GM23248 (cell line): ENCODE measurements at regions not wholly inside any gene's neighbourhood (a gene's known extent, or its start where the extent isn't known, plus 50 kb on each side); places are given as distances from the start of the nearest gene placed in this dataset.
"Not testable (repeated sequence)": the region's sequence is repeated elsewhere in the genome, so short reads cannot be mapped to it uniquely, and the experiment has no call there.

Experiments used
- DNase-seq: peaks from one replicate; pipeline ENCODE4 v3.0.0-alpha.2; 2015
- H2AFZ ChIP-seq: fragments of 200-600 bp; sonication (generic); 2 replicates; pipeline ENCODE4 v1.6.1; 2016; ENCODE audit warnings: antibody characterized with exemption
- H3F3A ChIP-seq: fragments of 200-600 bp; sonication (generic); 2 replicates; pipeline ENCODE4 v1.6.1; 2016; ENCODE audit warnings: mild to moderate bottlenecking, antibody characterized with exemption, mixed run types; ENCODE audit not compliant: insufficient read depth
- H3K27ac ChIP-seq: fragments of 200-600 bp; sonication (generic); 2 replicates; pipeline ENCODE4 v1.5.1; 2016; ENCODE audit warnings: mild to moderate bottlenecking
- H3K27me3 ChIP-seq: fragments of 200-600 bp; sonication (generic); replicated peaks from 2 replicates; pipeline ENCODE4 v1.6.1; 2016; ENCODE audit warnings: mild to moderate bottlenecking; ENCODE audit not compliant: insufficient read depth
- H3K36me3 ChIP-seq: fragments of 200-600 bp; sonication (generic); 2 replicates; pipeline ENCODE4 v1.6.1; 2016; ENCODE audit warnings: low read depth, mild to moderate bottlenecking
- H3K4me1 ChIP-seq: fragments of 200-600 bp; sonication (generic); 2 replicates; pipeline ENCODE4 v1.6.1; 2016; ENCODE audit warnings: mild to moderate bottlenecking; ENCODE audit not compliant: insufficient read depth
- H3K4me2 ChIP-seq: fragments of 200-600 bp; sonication (generic); one replicate; pipeline ENCODE4 v1.6.1; 2016; ENCODE audit warnings: mild to moderate bottlenecking; ENCODE audit not compliant: unreplicated experiment
- H3K4me3 ChIP-seq: fragments of 200-600 bp; sonication (generic); 2 replicates; pipeline ENCODE4 v1.5.1; 2016; ENCODE audit warnings: mild to moderate bottlenecking
- H3K79me2 ChIP-seq: fragments of 200-600 bp; sonication (generic); 2 replicates; pipeline ENCODE4 v1.6.1; 2016; ENCODE audit warnings: mild to moderate bottlenecking; ENCODE audit not compliant: insufficient read depth
- H3K9ac ChIP-seq: fragments of 200-600 bp; sonication (generic); 2 replicates; pipeline ENCODE4 v1.6.1; 2016; ENCODE audit warnings: mild to moderate bottlenecking
- H3K9me2 ChIP-seq: fragments of 200-600 bp; sonication (generic); 2 replicates; pipeline ENCODE4 v1.6.1; 2016; ENCODE audit warnings: mixed run types, mild to moderate bottlenecking, moderate library complexity; ENCODE audit not compliant: insufficient read depth
- H3K9me3 ChIP-seq: fragments of 200-600 bp; sonication (generic); one replicate; pipeline ENCODE4 v1.6.1; 2017; ENCODE audit warnings: low read depth
- H4K20me1 ChIP-seq: fragments of 200-600 bp; sonication (generic); 2 replicates; pipeline ENCODE4 v1.6.0; 2016; ENCODE audit not compliant: insufficient read depth
- EZH2 ChIP-seq: fragments of 200-600 bp; sonication (generic); IDR thresholded peaks from 2 replicates; pipeline ENCODE4 v1.6.1; 2018; ENCODE audit warnings: antibody characterized with exemption, mild to moderate bottlenecking; ENCODE audit not compliant: insufficient read depth, poor library complexity, severe bottlenecking
- EZH2phosphoT487 ChIP-seq: fragments of 200-600 bp; sonication (generic); IDR thresholded peaks from 2 replicates; pipeline ENCODE4 v1.6.1; 2018; ENCODE audit warnings: antibody characterized with exemption, moderate library complexity, mild to moderate bottlenecking, low read depth; ENCODE audit not compliant: insufficient read depth
- WGBS, 2 experiments: methylation state at CpG; one replicate each; pipeline ENCODE4 v1.1.6; 2015 to 2017; ENCODE audit warnings: low lambda C conversion rate in 2 of 2, low coverage in 1 of 2; ENCODE audit errors: missing lambda C conversion rate in 2 of 2; 5-methylcytosine and 5-hydroxymethylcytosine counted together
- in situ Hi-C: fragments of 300-500 bp; cut with MboI; formaldehyde crosslinking; loops from 2 replicates; pipeline ENCODE4 v1.15.0; 2020

- Histone ChIP-seq H3K4me2 (no peak overlapping the region), H3K27me3 (no peaks in the 10 kb centered on the region), H3K79me2 (no peaks in the 10 kb centered on the region), H3K9ac (no peak overlapping the region), H3K4me1 (no peaks in the 10 kb centered on the region), H3K9me2 (no peaks in the 10 kb centered on the region), H3K36me3 (no peaks in the 10 kb centered on the region), H3K9me3 (no peaks in the 10 kb centered on the region), H2AFZ (no peak overlapping the region), H4K20me1 (no peaks in the 10 kb centered on the region), H3F3A (no peaks in the 10 kb centered on the region), H3K27ac (no peak overlapping the region), H3K4me3 (no peak overlapping the region)
- no peak for DNase-seq
- 42 to 52% methylated on average over 9 of the region's 9 CpGs for WGBS, 2 experiments
- TF ChIP-seq EZH2phosphoT487 (no peak), EZH2 (no peak)
- in situ Hi-C loops = no loop called here
Observed at GRCh38 chr12:32964981-32965585, 68.5 kb upstream of the PKP2 start.

GRCh38 chr12:32956418-32956817 lies 59.8 kb upstream of the PKP2 start:
- H2AFZ ChIP-seq, H3K4me1 ChIP-seq, H3K27ac ChIP-seq, H4K20me1 ChIP-seq, H3K4me2 ChIP-seq, H3K9me3 ChIP-seq, H3K79me2 ChIP-seq, H3K36me3 ChIP-seq, H3K9ac ChIP-seq, DNase-seq, H3K9me2 ChIP-seq, H3K27me3 ChIP-seq, H3F3A ChIP-seq, H3K4me3 ChIP-seq, in situ Hi-C loops: not testable (repeated sequence)
- 56 to 69% methylated on average over 10 of the region's 10 CpGs for WGBS, 2 experiments

GRCh38 chr12:32952681-32953080 lies 56.1 kb upstream of the PKP2 start:
- no peak overlapping the region for H3K9ac ChIP-seq
- in situ Hi-C loops = no loop called here
- WGBS, 2 experiments = 7 to 9% methylated on average over 3 of the region's 3 CpGs
- no peaks in the 10 kb centered on the region for H3K79me2 ChIP-seq
- no peaks in the 10 kb centered on the region for H3K9me2 ChIP-seq
- H3K9me3 ChIP-seq = no peaks in the 10 kb centered on the region
- no peak for DNase-seq
- H4K20me1 ChIP-seq = no peaks in the 10 kb centered on the region
- no peaks in the 10 kb centered on the region for H3K4me1 ChIP-seq
- H3K4me2 ChIP-seq = no peak overlapping the region
- H3K27ac ChIP-seq = no peak overlapping the region
- TF ChIP-seq EZH2phosphoT487 = no peak
- TF ChIP-seq EZH2 = no peak
- no peaks in the 10 kb centered on the region for H3F3A ChIP-seq
- no peaks in the 10 kb centered on the region for H3K36me3 ChIP-seq
- no peak overlapping the region for H2AFZ ChIP-seq
- H3K4me3 ChIP-seq = no peak overlapping the region
- no peaks in the 10 kb centered on the region for H3K27me3 ChIP-seq

- no peak overlapping the region for H3K9ac ChIP-seq
- no peaks in the 10 kb centered on the region for H3K79me2 ChIP-seq
- H3K9me2 ChIP-seq = no peaks in the 10 kb centered on the region
- H4K20me1 ChIP-seq = no peaks in the 10 kb centered on the region
- H3K36me3 ChIP-seq = no peaks in the 10 kb centered on the region
- no peak overlapping the region for H3K27ac ChIP-seq
- no peaks in the 10 kb centered on the region for H3K27me3 ChIP-seq
- no peak overlapping the region for H2AFZ ChIP-seq
- no peak overlapping the region for H3K4me3 ChIP-seq
- no peaks in the 10 kb centered on the region for H3F3A ChIP-seq
- TF ChIP-seq EZH2 = no peak
- no peak for TF ChIP-seq EZH2phosphoT487
- no peak for DNase-seq
- H3K4me1 ChIP-seq = no peaks in the 10 kb centered on the region
- in situ Hi-C loops = no loop called here
- 15 to 21% methylated on average over 3 of the region's 3 CpGs for WGBS, 2 experiments
- no peaks in the 10 kb centered on the region for H3K9me3 ChIP-seq
- H3K4me2 ChIP-seq = no peak overlapping the region
Observed at GRCh38 chr12:32949815-32950214, 53.2 kb upstream of the PKP2 start.
